ENCODE measurements at regions not wholly inside any gene's neighbourhood (a gene's known extent, or its start where the extent isn't known, plus 50 kb on each side); places are given as distances from the start of the nearest gene placed in this dataset.
"Not testable (repeated sequence)": the region's sequence is repeated elsewhere in the genome, so short reads cannot be mapped to it uniquely, and the experiment has no call there.

DNA sequence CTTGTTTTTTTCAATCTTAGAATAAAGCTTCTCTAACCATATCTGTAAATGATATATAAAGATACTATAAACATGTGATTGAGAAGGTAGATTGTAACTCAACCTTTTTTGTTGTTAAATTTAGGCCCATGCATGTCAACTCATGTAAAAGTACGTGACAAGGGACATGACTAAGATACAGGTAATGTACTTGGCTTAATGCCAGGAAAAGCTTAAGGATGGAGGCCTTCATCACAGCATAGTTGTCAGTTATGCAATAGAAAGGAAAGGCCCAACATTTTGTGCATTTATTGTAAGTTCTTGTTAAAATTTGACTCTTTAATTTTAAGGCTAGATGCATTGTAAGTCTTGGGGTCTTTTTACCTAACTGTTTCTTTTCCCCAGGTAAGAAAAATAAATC is 305.1 kb downstream of the LTN1 start:
- TF ChIP-seq, protein P1, sequence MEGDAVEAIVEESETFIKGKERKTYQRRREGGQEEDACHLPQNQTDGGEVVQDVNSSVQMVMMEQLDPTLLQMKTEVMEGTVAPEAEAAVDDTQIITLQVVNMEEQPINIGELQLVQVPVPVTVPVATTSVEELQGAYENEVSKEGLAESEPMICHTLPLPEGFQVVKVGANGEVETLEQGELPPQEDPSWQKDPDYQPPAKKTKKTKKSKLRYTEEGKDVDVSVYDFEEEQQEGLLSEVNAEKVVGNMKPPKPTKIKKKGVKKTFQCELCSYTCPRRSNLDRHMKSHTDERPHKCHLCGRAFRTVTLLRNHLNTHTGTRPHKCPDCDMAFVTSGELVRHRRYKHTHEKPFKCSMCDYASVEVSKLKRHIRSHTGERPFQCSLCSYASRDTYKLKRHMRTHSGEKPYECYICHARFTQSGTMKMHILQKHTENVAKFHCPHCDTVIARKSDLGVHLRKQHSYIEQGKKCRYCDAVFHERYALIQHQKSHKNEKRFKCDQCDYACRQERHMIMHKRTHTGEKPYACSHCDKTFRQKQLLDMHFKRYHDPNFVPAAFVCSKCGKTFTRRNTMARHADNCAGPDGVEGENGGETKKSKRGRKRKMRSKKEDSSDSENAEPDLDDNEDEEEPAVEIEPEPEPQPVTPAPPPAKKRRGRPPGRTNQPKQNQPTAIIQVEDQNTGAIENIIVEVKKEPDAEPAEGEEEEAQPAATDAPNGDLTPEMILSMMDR (IDR thresholded peaks at IDR 0.05; ENCODE audit: extremely low read depth, low read depth, low read length) = no peak
- Histone ChIP-seq H3K4me2 (ENCODE audit: insufficient read depth, low read length) (no peak overlapping the region), H3K27me3 (ENCODE audit: insufficient read depth, low read length) (no peaks in the 10 kb centered on the region), H3K9me3 (ENCODE audit: low read depth, low read length) (no peaks in the 10 kb centered on the region), H3K27ac (ENCODE audit: low read depth, low read length) (no peak overlapping the region), H4K20me1 (ENCODE audit: insufficient read depth, low read length) (no peaks in the 10 kb centered on the region), H3K36me3 (ENCODE audit: insufficient read depth, low read length) (no peaks in the 10 kb centered on the region), H3K4me3 (ENCODE audit: insufficient read depth, low read length) (no peak overlapping the region), H3K4me1 (ENCODE audit: insufficient read depth, low read length) (no peaks in the 10 kb centered on the region), H3K79me2 (ENCODE audit: insufficient read depth, low read length) (no peaks in the 10 kb centered on the region), H2AFZ (ENCODE audit: low read length) (no peak overlapping the region)
- no peak for DNase-seq (ENCODE audit: insufficient read length, low spot score, missing footprints)

DNA sequence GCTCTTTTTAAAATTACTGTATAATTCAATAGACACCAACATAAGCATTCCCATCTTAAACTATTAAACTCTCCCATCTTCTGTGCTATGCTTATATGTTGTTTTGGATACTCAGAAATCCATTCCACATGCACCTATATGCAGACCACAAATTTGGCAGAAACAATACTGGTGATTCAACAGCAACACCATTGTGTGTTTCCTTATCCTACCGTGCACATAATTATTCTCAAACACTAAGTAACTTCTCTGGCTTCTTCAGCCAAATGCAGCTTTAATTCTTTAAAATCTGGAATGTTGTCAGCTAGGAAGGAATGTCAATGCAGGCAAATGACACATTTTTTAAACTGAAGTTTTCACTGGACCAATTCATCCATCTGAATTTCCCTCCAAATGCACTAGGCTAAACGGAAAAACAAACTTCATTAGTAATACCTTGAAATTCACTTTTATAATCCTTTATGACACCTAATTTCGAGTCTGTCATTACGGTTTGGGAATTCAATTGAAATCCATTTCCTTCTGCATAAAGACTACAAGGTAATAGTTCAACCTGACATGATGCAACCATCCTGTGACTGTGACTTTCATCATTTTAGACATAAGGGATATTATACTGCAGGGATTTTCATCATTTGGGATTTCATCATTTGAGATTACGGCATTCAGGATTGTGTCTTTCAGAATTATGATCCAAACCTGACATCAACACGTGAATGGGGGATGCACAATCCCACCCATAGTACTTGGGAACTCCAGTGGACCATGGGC is 308.5 kb downstream of the LTN1 start:
- DNase-seq (ENCODE audit: insufficient read length, low spot score, missing footprints) = peak; percentile 4
- Histone ChIP-seq H3K4me3 (ENCODE audit: insufficient read depth, low read length) (no peak overlapping the region), H3K9me3 (ENCODE audit: low read depth, low read length) (no peaks in the 10 kb centered on the region), H3K36me3 (ENCODE audit: insufficient read depth, low read length) (no peaks in the 10 kb centered on the region), H3K27ac (ENCODE audit: low read depth, low read length) (no peak overlapping the region), H4K20me1 (ENCODE audit: insufficient read depth, low read length) (no peaks in the 10 kb centered on the region), H3K4me1 (ENCODE audit: insufficient read depth, low read length) (no peaks in the 10 kb centered on the region), H3K4me2 (ENCODE audit: insufficient read depth, low read length) (no peak overlapping the region), H3K27me3 (ENCODE audit: insufficient read depth, low read length) (no peaks in the 10 kb centered on the region), H2AFZ (ENCODE audit: low read length) (no peak overlapping the region), H3K79me2 (ENCODE audit: insufficient read depth, low read length) (no peaks in the 10 kb centered on the region)
- TF ChIP-seq, protein P1 (IDR thresholded peaks at IDR 0.05; ENCODE audit: extremely low read depth, low read depth, low read length) = no peak

DNA sequence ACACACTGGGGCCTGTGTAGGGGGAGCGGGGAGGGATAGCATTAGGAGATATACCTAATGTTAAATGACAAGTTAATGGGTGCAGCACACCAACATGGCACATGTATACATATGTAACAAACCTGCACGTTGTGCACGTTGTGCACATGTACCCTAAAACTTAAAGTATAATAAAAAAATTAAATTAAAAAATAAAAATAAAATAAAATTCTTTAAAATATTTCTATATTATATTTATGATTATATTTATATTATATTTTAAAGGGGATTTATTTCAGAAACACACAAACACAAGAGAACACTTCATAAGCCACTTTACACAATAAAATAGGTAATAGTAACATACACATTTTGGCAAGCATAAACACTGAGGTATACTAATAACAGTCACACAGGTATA is 309.8 kb downstream of the LTN1 start:
- not testable (repeated sequence) for H3K27ac ChIP-seq (ENCODE audit: low read depth, low read length); H3K9me3 ChIP-seq (ENCODE audit: low read depth, low read length); H3K27me3 ChIP-seq (ENCODE audit: insufficient read depth, low read length); H4K20me1 ChIP-seq (ENCODE audit: insufficient read depth, low read length); H3K36me3 ChIP-seq (ENCODE audit: insufficient read depth, low read length); H3K4me2 ChIP-seq (ENCODE audit: insufficient read depth, low read length); DNase-seq (ENCODE audit: insufficient read length, low spot score, missing footprints); H3K4me3 ChIP-seq (ENCODE audit: insufficient read depth, low read length); H2AFZ ChIP-seq (ENCODE audit: low read length); H3K79me2 ChIP-seq (ENCODE audit: insufficient read depth, low read length); H3K4me1 ChIP-seq (ENCODE audit: insufficient read depth, low read length)

DNA sequence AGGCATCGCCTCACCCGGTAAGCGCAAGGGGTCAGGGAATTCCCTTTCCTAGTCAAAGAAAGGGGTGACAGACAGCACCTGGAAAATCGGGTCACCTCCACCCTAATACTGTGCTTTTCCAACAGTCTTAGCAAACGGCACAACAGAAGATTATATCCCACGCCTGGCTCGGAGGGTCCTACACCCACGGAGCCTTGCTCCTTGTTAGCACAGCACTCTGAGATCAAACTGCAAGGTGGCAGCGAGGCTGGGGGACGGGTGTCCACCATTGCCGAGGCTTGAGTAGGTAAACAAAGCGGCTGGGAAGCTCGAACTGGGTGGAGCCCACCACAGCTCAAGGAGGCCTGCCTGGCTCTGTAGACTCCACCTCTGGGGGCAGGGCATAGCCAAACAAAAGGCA is 315.6 kb downstream of the LTN1 start:
- H3K4me1 ChIP-seq (ENCODE audit: insufficient read depth, low read length); H3K4me3 ChIP-seq (ENCODE audit: insufficient read depth, low read length); H3K9me3 ChIP-seq (ENCODE audit: low read depth, low read length); H3K27ac ChIP-seq (ENCODE audit: low read depth, low read length); H3K27me3 ChIP-seq (ENCODE audit: insufficient read depth, low read length); H3K36me3 ChIP-seq (ENCODE audit: insufficient read depth, low read length); DNase-seq (ENCODE audit: insufficient read length, low spot score, missing footprints); H4K20me1 ChIP-seq (ENCODE audit: insufficient read depth, low read length); H3K4me2 ChIP-seq (ENCODE audit: insufficient read depth, low read length); H3K79me2 ChIP-seq (ENCODE audit: insufficient read depth, low read length); H2AFZ ChIP-seq (ENCODE audit: low read length): not testable (repeated sequence)

DNA sequence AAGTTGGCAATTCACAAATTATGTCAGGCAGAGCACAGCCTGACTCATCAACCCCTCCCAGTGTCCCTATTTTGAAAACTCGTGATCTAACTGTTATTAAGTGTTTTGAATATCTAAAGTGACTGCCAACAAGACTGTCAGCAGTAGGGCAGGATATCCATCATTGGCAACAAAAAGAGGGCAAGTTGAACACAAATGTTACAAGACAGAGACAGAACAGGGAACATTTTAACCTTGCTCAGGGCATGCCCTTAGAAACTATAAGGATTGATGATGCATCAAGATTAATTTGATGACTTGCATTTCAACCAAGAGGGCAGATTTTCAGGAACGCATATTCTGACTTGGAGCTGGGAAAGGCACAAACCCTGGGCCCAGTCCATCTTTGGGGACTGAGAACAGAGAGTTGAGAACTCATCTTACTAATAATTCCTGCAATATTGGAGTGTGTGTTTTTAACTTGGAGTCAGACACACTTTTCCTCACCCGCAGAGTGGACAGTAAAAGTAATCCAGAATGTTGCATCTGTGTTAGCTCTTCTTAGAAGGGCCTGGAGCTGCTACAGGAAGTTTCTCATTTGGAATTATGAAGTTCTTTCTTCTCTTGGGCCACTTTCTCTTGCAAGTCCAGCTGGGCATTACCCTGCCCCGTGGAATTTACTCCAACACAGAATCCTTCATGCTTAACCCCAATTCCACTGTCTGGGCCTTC is 317.2 kb downstream of the LTN1 start:
- Histone ChIP-seq H3K4me1 (ENCODE audit: insufficient read depth, low read length) (peaks cover 7% of the 10 kb centered on the region), H3K4me2 (ENCODE audit: insufficient read depth, low read length) (no peak overlapping the region)

More for the DNA sequence above, 317.2 kb downstream of the LTN1 start:
- peak overlapping the region; percentile 25 for H3K27ac ChIP-seq (ENCODE audit: low read depth, low read length)
- no peaks in the 10 kb centered on the region for H3K9me3 ChIP-seq (ENCODE audit: low read depth, low read length)
- H3K27me3 ChIP-seq (ENCODE audit: insufficient read depth, low read length) = no peaks in the 10 kb centered on the region
- H4K20me1 ChIP-seq (ENCODE audit: insufficient read depth, low read length) = no peaks in the 10 kb centered on the region
- no peaks in the 10 kb centered on the region for H3K36me3 ChIP-seq (ENCODE audit: insufficient read depth, low read length)
- H2AFZ ChIP-seq (ENCODE audit: low read length) = peak overlapping the region; percentile 23
- no peaks in the 10 kb centered on the region for H3K79me2 ChIP-seq (ENCODE audit: insufficient read depth, low read length)
- DNase-seq (ENCODE audit: insufficient read length, low spot score, missing footprints) = peak; percentile 66
- H3K4me3 ChIP-seq (ENCODE audit: insufficient read depth, low read length) = no peak overlapping the region
- TF ChIP-seq, protein P1 (IDR thresholded peaks at IDR 0.05; ENCODE audit: extremely low read depth, low read depth, low read length) = no peak

Data from osteoblast (primary cell).